OCI-LY1 (cell line): ENCODE measurements at regions not wholly inside any gene's neighbourhood (a gene's known extent, or its start where the extent isn't known, plus 50 kb on each side); places are given as distances from the start of the nearest gene placed in this dataset.

Experiments
- H2AFZ ChIP-seq: fragments of 200-600 bp; sonication (generic), shearing (Covaris generic); 2 replicates; pipeline ENCODE4 v1.6.0; 2014; ENCODE audit warnings: antibody characterized with exemption, mild to moderate bottlenecking, low read length
- H3F3A ChIP-seq: fragments of 200-600 bp; sonication (generic), shearing (Covaris generic); 2 replicates; pipeline ENCODE4 v1.6.0; 2014; ENCODE audit warnings: mild to moderate bottlenecking, antibody characterized with exemption, low read length, moderate library complexity; ENCODE audit not compliant: insufficient read depth
- H3K27ac ChIP-seq: fragments of 200-600 bp; sonication (generic); 2 replicates; pipeline ENCODE4 v1.5.1; 2014; ENCODE audit warnings: low read length, mixed run types, mild to moderate bottlenecking, low read depth; ENCODE audit not compliant: poor library complexity, severe bottlenecking
- H3K27me3 ChIP-seq: fragments of 200-600 bp; sonication (generic); 2 replicates; pipeline ENCODE4 v1.6.0; 2014; ENCODE audit warnings: antibody characterized with exemption, mild to moderate bottlenecking, low read length, moderate library complexity; ENCODE audit not compliant: insufficient read depth
- H3K36me3 ChIP-seq: fragments of 200-600 bp; sonication (generic); 2 replicates; pipeline ENCODE4 v1.6.1; 2014; ENCODE audit warnings: mild to moderate bottlenecking, antibody characterized with exemption, low read length, moderate library complexity, mixed read lengths; ENCODE audit not compliant: insufficient read depth
- H3K4me1 ChIP-seq: fragments of 200-600 bp; sonication (generic); 2 replicates; pipeline ENCODE4 v1.5.1; 2014; ENCODE audit warnings: mild to moderate bottlenecking, low read length, moderate library complexity; ENCODE audit not compliant: insufficient read depth, severe bottlenecking
- H3K4me2 ChIP-seq: fragments of 200-600 bp; sonication (generic), shearing (Covaris generic); 2 replicates; pipeline ENCODE4 v1.6.1; 2014; ENCODE audit warnings: low read length
- H3K4me3 ChIP-seq: fragments of 200-600 bp; sonication (generic); 2 replicates; pipeline ENCODE4 v1.5.1; 2014; ENCODE audit warnings: low read length, low read depth, mild to moderate bottlenecking, mixed read lengths; ENCODE audit not compliant: poor library complexity, severe bottlenecking
- H3K79me2 ChIP-seq: fragments of 200-600 bp; shearing (Covaris generic); 2 replicates; pipeline ENCODE4 v1.6.1; 2016; ENCODE audit warnings: mixed run types, low read length, mixed read lengths; ENCODE audit not compliant: insufficient read depth
- H3K9ac ChIP-seq: fragments of 200-600 bp; sonication (generic), shearing (Covaris generic); 2 replicates; pipeline ENCODE4 v1.6.1; 2014; ENCODE audit warnings: mild to moderate bottlenecking, low read length, mixed read lengths
- H3K9me2 ChIP-seq: fragments of 200-600 bp; sonication (generic), shearing (Covaris generic); 2 replicates; pipeline ENCODE4 v1.6.1; 2014; ENCODE audit warnings: low read depth, mild to moderate bottlenecking, low read length, mixed read lengths
- H3K9me3 ChIP-seq: fragments of 200-600 bp; shearing (Covaris generic); 2 replicates; pipeline ENCODE4 v1.6.1; 2014; ENCODE audit warnings: low read length, mixed read lengths
- H4K20me1 ChIP-seq: fragments of 200-600 bp; sonication (generic), shearing (Covaris generic); 2 replicates; pipeline ENCODE4 v1.6.0; 2016; ENCODE audit warnings: mild to moderate bottlenecking, low read length; ENCODE audit not compliant: insufficient read depth
- CTCF ChIP-seq: fragments of 200-600 bp; sonication (generic), shearing (Covaris generic); IDR thresholded peaks from 2 replicates; pipeline ENCODE4 v1.5.1; 2017; ENCODE audit warnings: mild to moderate bottlenecking, antibody characterized with exemption, low read length, moderate library complexity, mixed read lengths
- EZH2 ChIP-seq: fragments of 200-600 bp; sonication (generic), shearing (Covaris generic); IDR thresholded peaks from 2 replicates; pipeline ENCODE4 v1.8.0; 2017; ENCODE audit warnings: borderline replicate concordance, mixed run types, mild to moderate bottlenecking, antibody characterized with exemption, low read length, moderate library complexity, mixed read lengths

- no peaks in the 10 kb centered on the region for H3K27me3 ChIP-seq
- no peak overlapping the region for H3K9ac ChIP-seq
- TF ChIP-seq EZH2, result no peak
- TF ChIP-seq CTCF, result peak; percentile 61
- no peaks in the 10 kb centered on the region for H3F3A ChIP-seq
- H3K36me3 ChIP-seq, result no peaks in the 10 kb centered on the region
- no peak overlapping the region for H3K4me2 ChIP-seq
- H3K4me3 ChIP-seq, result no peak overlapping the region
- H3K9me2 ChIP-seq, result no peaks in the 10 kb centered on the region
- H3K4me1 ChIP-seq, result no peaks in the 10 kb centered on the region
- H3K27ac ChIP-seq, result no peak overlapping the region
- no peaks in the 10 kb centered on the region for H4K20me1 ChIP-seq
- H3K9me3 ChIP-seq, result no peaks in the 10 kb centered on the region
- no peaks in the 10 kb centered on the region for H3K79me2 ChIP-seq
- no peak overlapping the region for H2AFZ ChIP-seq
These were observed 234.2 kb upstream of the MCTP2 start for GRCh38 chr15:93997071-93997658.

- H3K27me3 ChIP-seq, result no peaks in the 10 kb centered on the region
- H4K20me1 ChIP-seq, result no peaks in the 10 kb centered on the region
- TF ChIP-seq EZH2 (no peak), CTCF (no peak)
- H3K4me3 ChIP-seq, result no peak overlapping the region
- no peak overlapping the region for H3K4me2 ChIP-seq
- H3K79me2 ChIP-seq, result no peaks in the 10 kb centered on the region
- no peak overlapping the region for H3K27ac ChIP-seq
- no peak overlapping the region for H2AFZ ChIP-seq
- no peaks in the 10 kb centered on the region for H3K9me3 ChIP-seq
- no peak overlapping the region for H3K9ac ChIP-seq
- no peaks in the 10 kb centered on the region for H3K4me1 ChIP-seq
- H3K36me3 ChIP-seq, result no peaks in the 10 kb centered on the region
- H3K9me2 ChIP-seq, result no peaks in the 10 kb centered on the region
- no peaks in the 10 kb centered on the region for H3F3A ChIP-seq
These were observed 241.8 kb upstream of the MCTP2 start for GRCh38 chr15:93989440-93989998.

GRCh38 chr15:93987068-93987467 is 244.3 kb upstream of the MCTP2 start:
- H3K36me3 ChIP-seq, result no peaks in the 10 kb centered on the region
- H3K9me2 ChIP-seq, result no peaks in the 10 kb centered on the region
- no peaks in the 10 kb centered on the region for H3K79me2 ChIP-seq
- no peak for TF ChIP-seq EZH2
- TF ChIP-seq CTCF, result no peak
- H3F3A ChIP-seq, result no peaks in the 10 kb centered on the region
- H4K20me1 ChIP-seq, result no peaks in the 10 kb centered on the region
- no peaks in the 10 kb centered on the region for H3K27me3 ChIP-seq
- no peak overlapping the region for H2AFZ ChIP-seq
- H3K4me1 ChIP-seq, result no peaks in the 10 kb centered on the region
- no peaks in the 10 kb centered on the region for H3K9me3 ChIP-seq
- H3K9ac ChIP-seq, result no peak overlapping the region
- no peak overlapping the region for H3K4me3 ChIP-seq
- no peak overlapping the region for H3K27ac ChIP-seq
- H3K4me2 ChIP-seq, result no peak overlapping the region
